K562 (cell line): ENCODE measurements at regions not wholly inside any gene's neighbourhood (a gene's known extent, or its start where the extent isn't known, plus 50 kb on each side); places are given as distances from the start of the nearest gene placed in this dataset.

Experiments used
- EWSR1 ChIP-seq: fragments of 450-650 bp; IDR thresholded peaks from 2 replicates; pipeline ENCODE4 v1.6.1; 2018; ENCODE audit warnings: borderline replicate concordance, mild to moderate bottlenecking, low read depth, moderate library complexity; ENCODE audit not compliant: partially characterized antibody
- FOS ChIP-seq: IDR thresholded peaks from 3 replicates; pipeline ENCODE4 v1.6.1; 2011; ENCODE audit not compliant: insufficient read length; ENCODE audit errors: extremely low read depth
- GATA2 ChIP-seq: sonication (generic); formaldehyde crosslinking; IDR thresholded peaks from 2 replicates; pipeline ENCODE4 v1.4.0; 2020; ENCODE audit warnings: mild to moderate bottlenecking, missing genetic modification reagents
- KLF16 ChIP-seq: IDR thresholded peaks from 2 replicates; pipeline ENCODE4 v1.6.1; 2016; ENCODE audit warnings: antibody characterized with exemption
- LARP7 ChIP-seq: fragments of 450-650 bp; IDR thresholded peaks from 2 replicates; pipeline ENCODE4 v1.6.1; 2016
- MAFF ChIP-seq: IDR thresholded peaks from 2 replicates; pipeline ENCODE4 v1.6.1; 2012; ENCODE audit warnings: low read length, improper control_type of control experiment
- MGA ChIP-seq: fragments of 450-650 bp; IDR thresholded peaks from 2 replicates; pipeline ENCODE4 v1.6.1; 2016; ENCODE audit warnings: mild to moderate bottlenecking, moderate library complexity
- OTX1 ChIP-seq: fragments of 450-650 bp; formaldehyde crosslinking; IDR thresholded peaks from 2 replicates; pipeline ENCODE4 v1.4.0; 2022; ENCODE audit warnings: mild to moderate bottlenecking
- PRPF4 ChIP-seq: fragments of 200-400 bp; formaldehyde crosslinking; IDR thresholded peaks from one replicate; pipeline ENCODE4 v1.6.1; 2017; ENCODE audit warnings: low read length, low read depth, mild to moderate bottlenecking; ENCODE audit not compliant: insufficient read depth, poor library complexity, severe bottlenecking
- SNRNP70 ChIP-seq: fragments of 200-400 bp; formaldehyde crosslinking; optimal IDR thresholded peaks from 2 replicates; pipeline ENCODE3; 2017; ENCODE audit warnings: low read depth, low read length
- SREBF1 ChIP-seq: fragments of 150-350 bp; IDR thresholded peaks from 2 replicates; pipeline ENCODE4 v1.6.1; 2014; ENCODE audit warnings: antibody characterized with exemption, low read depth, low read length, borderline replicate concordance
- ZEB2 ChIP-seq: fragments of 450-650 bp; IDR thresholded peaks from 2 replicates; pipeline ENCODE4 v1.6.1; 2016
- ZNF253 ChIP-seq: fragments of 250-450 bp; sonication (Bioruptor Pico); conservative IDR thresholded peaks from 2 replicates; pipeline ENCODE4 v1.6.1; 2021; ENCODE audit warnings: mild to moderate bottlenecking
- ZNF57 ChIP-seq: fragments of 450-650 bp; formaldehyde crosslinking; IDR thresholded peaks from 2 replicates; pipeline ENCODE4 v1.4.0; 2020; ENCODE audit warnings: mild to moderate bottlenecking, moderate library complexity
- ZNF589 ChIP-seq: fragments of 200-800 bp; sonication (Bioruptor generic); IDR thresholded peaks from 2 replicates; pipeline ENCODE4 v1.6.1; 2016; ENCODE audit warnings: low read depth, missing genetic modification characterization, missing compliant biosample characterization
- TF ChIP-seq, protein P1 (sequence below): fragments of 250-450 bp; sonication (Bioruptor Pico); IDR thresholded peaks from 2 replicates; pipeline ENCODE4 v1.9.0; 2021; ENCODE audit warnings: mild to moderate bottlenecking, inconsistent platforms

DNA sequence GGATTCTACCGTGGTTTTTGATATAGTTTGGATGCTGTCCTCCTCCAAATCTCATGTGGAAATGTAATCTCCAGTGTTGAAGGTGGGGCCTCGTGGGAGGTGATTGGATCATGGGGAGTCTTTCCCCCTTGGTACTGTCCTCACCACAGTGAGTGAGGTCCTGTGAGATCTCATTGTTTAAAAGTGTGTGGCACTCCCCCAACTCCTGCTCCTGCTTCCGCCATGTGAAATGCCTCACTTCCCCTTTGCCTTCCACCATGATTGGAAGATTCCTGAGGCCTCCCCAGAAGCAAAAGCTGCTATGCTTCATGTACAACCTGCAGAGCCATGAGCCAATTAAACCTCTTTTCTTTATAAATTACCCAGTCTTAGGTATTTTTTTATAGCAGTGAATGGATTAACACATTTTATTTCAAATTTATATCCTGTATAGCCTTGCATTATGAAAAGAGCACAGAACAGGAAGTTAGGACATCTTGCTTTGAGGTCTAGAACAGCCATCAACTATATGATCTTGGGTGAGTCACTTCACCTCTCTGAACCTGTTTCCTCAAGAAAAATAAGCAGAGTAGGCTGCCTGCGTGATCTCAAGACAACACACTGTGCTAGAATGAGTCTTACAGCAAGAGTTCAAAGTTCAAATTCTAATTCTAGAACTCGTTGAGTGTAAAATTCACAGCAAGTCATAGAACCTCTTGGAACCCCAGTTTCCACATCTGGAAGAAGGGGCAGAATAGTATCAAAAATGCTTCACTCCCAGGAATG lies 160.9 kb upstream of the EEA1 start (continued):
- TF ChIP-seq PRPF4 (no peak), OTX1 (CRISPR knock-in tag) (no peak), SNRNP70 (no peak), SREBF1 (no peak), ZNF253 (no peak), KLF16 (no peak), LARP7 (no peak), ZNF57 (no peak), MGA (no peak), ZNF589 (CRISPR knock-in tag) (peak; percentile 50; the same call in 1 of the 2 replicates), FOS (peak; percentile 37), EWSR1 (no peak), GATA2 (CRISPR knock-in tag) (peak; percentile 17; the same call in 1 of the 2 replicates), MAFF (no peak), ZEB2 (no peak)
- TF ChIP-seq, protein P1, sequence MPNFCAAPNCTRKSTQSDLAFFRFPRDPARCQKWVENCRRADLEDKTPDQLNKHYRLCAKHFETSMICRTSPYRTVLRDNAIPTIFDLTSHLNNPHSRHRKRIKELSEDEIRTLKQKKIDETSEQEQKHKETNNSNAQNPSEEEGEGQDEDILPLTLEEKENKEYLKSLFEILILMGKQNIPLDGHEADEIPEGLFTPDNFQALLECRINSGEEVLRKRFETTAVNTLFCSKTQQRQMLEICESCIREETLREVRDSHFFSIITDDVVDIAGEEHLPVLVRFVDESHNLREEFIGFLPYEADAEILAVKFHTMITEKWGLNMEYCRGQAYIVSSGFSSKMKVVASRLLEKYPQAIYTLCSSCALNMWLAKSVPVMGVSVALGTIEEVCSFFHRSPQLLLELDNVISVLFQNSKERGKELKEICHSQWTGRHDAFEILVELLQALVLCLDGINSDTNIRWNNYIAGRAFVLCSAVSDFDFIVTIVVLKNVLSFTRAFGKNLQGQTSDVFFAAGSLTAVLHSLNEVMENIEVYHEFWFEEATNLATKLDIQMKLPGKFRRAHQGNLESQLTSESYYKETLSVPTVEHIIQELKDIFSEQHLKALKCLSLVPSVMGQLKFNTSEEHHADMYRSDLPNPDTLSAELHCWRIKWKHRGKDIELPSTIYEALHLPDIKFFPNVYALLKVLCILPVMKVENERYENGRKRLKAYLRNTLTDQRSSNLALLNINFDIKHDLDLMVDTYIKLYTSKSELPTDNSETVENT, result no peak
